ENCODE measurements at regions not wholly inside any gene's neighbourhood (a gene's known extent, or its start where the extent isn't known, plus 50 kb on each side); places are given as distances from the start of the nearest gene placed in this dataset.

DNA sequence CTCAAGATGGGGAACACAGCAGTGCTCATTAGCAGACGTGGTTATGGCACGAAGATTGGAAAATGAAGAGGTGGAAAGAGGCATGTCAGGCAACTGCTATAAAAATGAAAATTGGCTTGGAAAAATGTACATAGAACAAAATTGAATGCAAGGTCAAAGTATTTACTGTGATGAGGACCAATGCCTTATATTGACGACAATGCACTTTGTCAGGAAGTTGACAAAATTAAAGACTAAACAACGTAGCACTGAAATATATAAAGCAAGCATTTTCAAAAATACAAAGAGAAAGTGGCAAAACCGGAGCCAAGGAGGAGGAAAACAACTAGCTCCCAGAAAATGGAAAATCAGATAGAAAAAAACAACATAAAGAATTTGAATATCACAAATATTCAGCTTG lies 113.7 kb upstream of the SGCG start:
- H3K4me1 Mint-ChIP-seq, result peaks cover 3% of the 10 kb centered on the region
- no peaks in the 10 kb centered on the region for H3K36me3 ChIP-seq (ENCODE audit: control insufficient read depth, insufficient read depth, low read length)
- no peaks in the 10 kb centered on the region for H3K27me3 Mint-ChIP-seq (ENCODE audit: insufficient read depth)
- WGBS, 2 experiments (ENCODE audit: insufficient coverage in 1 of 2, insufficient read length in 1 of 2), result 88 to 93% methylated on average over 4 to 5 of the region's 5 CpGs
- H3K4me3 ChIP-seq (ENCODE audit: low read length), result no peak overlapping the region
- no peaks in the 10 kb centered on the region for H3K36me3 Mint-ChIP-seq (ENCODE audit: low read depth)
- H3K9me3 ChIP-seq (ENCODE audit: control insufficient read depth, low read length), result no peaks in the 10 kb centered on the region
- no peaks in the 10 kb centered on the region for H3K27me3 ChIP-seq (ENCODE audit: control insufficient read depth, insufficient read depth, low read length, poor library complexity, severe bottlenecking)
- no peak overlapping the region for H3K27ac Mint-ChIP-seq
- no peaks in the 10 kb centered on the region for H3K9me3 Mint-ChIP-seq
- H3K9ac ChIP-seq (ENCODE audit: extremely low read depth, low read length, poor library complexity, severe bottlenecking), result no peak overlapping the region
- H3K4me1 ChIP-seq (ENCODE audit: control insufficient read depth, insufficient read depth, low read length), result no peaks in the 10 kb centered on the region
- H3K27ac ChIP-seq (ENCODE audit: low read depth, low read length), result no peak overlapping the region
- TF ChIP-seq, protein P1, sequence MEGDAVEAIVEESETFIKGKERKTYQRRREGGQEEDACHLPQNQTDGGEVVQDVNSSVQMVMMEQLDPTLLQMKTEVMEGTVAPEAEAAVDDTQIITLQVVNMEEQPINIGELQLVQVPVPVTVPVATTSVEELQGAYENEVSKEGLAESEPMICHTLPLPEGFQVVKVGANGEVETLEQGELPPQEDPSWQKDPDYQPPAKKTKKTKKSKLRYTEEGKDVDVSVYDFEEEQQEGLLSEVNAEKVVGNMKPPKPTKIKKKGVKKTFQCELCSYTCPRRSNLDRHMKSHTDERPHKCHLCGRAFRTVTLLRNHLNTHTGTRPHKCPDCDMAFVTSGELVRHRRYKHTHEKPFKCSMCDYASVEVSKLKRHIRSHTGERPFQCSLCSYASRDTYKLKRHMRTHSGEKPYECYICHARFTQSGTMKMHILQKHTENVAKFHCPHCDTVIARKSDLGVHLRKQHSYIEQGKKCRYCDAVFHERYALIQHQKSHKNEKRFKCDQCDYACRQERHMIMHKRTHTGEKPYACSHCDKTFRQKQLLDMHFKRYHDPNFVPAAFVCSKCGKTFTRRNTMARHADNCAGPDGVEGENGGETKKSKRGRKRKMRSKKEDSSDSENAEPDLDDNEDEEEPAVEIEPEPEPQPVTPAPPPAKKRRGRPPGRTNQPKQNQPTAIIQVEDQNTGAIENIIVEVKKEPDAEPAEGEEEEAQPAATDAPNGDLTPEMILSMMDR (conservative IDR thresholded peaks at IDR 0.05), result no peak
- H3K4me3 Mint-ChIP-seq, result no peak overlapping the region
- DNase-seq, result no peak

DNA sequence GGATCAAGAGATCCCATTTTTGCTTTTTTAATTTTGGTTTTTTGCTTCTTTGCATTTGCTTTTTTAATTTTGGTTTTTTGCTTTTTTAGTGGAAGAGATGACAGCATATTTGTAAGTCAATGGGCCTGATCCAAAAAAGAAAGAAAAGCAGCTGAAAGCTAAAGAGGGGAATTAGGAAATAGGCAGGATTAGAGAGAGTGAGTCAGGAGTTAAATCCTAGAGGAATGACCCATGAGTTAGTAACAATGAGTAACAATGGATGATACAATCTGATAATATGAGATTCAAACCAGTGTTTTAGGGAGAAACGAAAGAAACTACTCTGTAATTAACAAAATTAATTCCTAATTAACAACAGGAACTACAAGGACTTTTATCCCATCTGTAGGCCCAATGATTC lies 111.2 kb upstream of the SGCG start:
- no peaks in the 10 kb centered on the region for H3K36me3 Mint-ChIP-seq (ENCODE audit: low read depth)
- TF ChIP-seq, protein P1 (conservative IDR thresholded peaks at IDR 0.05), result no peak
- H3K27ac Mint-ChIP-seq, result no peak overlapping the region
- peaks cover 5% of the 10 kb centered on the region for H3K4me1 Mint-ChIP-seq
- Histone ChIP-seq H3K4me1 (ENCODE audit: control insufficient read depth, insufficient read depth, low read length) (no peaks in the 10 kb centered on the region), H3K27me3 (ENCODE audit: control insufficient read depth, insufficient read depth, low read length, poor library complexity, severe bottlenecking) (no peaks in the 10 kb centered on the region), H3K36me3 (ENCODE audit: control insufficient read depth, insufficient read depth, low read length) (no peaks in the 10 kb centered on the region), H3K27ac (ENCODE audit: low read depth, low read length) (no peak overlapping the region), H3K4me3 (ENCODE audit: low read length) (no peak overlapping the region), H3K9ac (ENCODE audit: extremely low read depth, low read length, poor library complexity, severe bottlenecking) (no peak overlapping the region), H3K9me3 (ENCODE audit: control insufficient read depth, low read length) (no peaks in the 10 kb centered on the region)
- DNase-seq, result no peak
- no peak overlapping the region for H3K4me3 Mint-ChIP-seq
- no CpG with 5 or more reads among the region's 1 CpG for WGBS, 2 experiments (ENCODE audit: insufficient coverage in 1 of 2, insufficient read length in 1 of 2)
- H3K9me3 Mint-ChIP-seq, result no peaks in the 10 kb centered on the region
- no peaks in the 10 kb centered on the region for H3K27me3 Mint-ChIP-seq (ENCODE audit: insufficient read depth)

DNA sequence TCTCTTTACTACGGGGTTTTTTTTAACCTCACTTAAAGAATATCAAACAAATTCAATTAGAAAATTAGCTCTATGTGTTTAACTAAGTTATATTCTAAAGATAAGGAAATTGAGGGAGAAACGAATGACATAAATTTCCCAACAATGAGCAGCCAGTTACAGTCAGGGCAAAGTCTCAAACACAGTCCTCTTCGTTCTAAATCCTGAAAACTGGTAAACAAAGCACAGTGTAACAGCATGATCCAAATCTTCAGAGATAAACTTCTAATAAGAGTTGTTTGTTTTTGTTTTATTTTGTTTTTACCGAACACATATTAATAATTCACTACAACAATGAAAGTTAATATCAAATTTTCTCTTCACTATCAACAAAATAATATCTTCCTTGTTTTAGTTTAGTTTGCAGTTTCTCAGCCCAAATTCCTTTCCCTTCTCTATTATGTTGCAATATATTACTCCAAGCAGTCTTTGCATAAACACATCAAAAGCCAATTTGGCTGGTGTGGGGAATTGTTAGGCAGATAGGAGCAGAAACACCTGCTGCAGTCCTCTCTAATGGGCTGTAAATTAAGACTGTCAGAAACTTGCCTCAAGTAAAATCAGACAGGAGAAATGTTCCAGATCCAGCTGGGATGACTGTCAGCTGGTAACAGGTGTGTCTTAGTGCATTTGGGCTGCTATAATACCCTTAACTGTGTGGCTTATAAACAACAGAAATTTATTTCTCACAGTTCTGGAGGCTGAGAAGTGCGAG lies 106.5 kb upstream of the SGCG start:
- DNase-seq, result no peak
- H3K36me3 ChIP-seq (ENCODE audit: control insufficient read depth, insufficient read depth, low read length), result no peaks in the 10 kb centered on the region
- H3K9ac ChIP-seq (ENCODE audit: extremely low read depth, low read length, poor library complexity, severe bottlenecking), result no peak overlapping the region
- H3K27me3 ChIP-seq (ENCODE audit: control insufficient read depth, insufficient read depth, low read length, poor library complexity, severe bottlenecking), result no peaks in the 10 kb centered on the region
- no peak overlapping the region for H3K4me3 ChIP-seq (ENCODE audit: low read length)
- no peaks in the 10 kb centered on the region for H3K36me3 Mint-ChIP-seq (ENCODE audit: low read depth)
- H3K9me3 ChIP-seq (ENCODE audit: control insufficient read depth, low read length), result no peaks in the 10 kb centered on the region
- H3K27ac Mint-ChIP-seq, result no peak overlapping the region
- H3K27ac ChIP-seq (ENCODE audit: low read depth, low read length), result no peak overlapping the region
- no peaks in the 10 kb centered on the region for H3K27me3 Mint-ChIP-seq (ENCODE audit: insufficient read depth)
- peaks cover 5% of the 10 kb centered on the region for H3K4me1 Mint-ChIP-seq
- H3K4me1 ChIP-seq (ENCODE audit: control insufficient read depth, insufficient read depth, low read length), result no peaks in the 10 kb centered on the region
- no peaks in the 10 kb centered on the region for H3K9me3 Mint-ChIP-seq
- no peak overlapping the region for H3K4me3 Mint-ChIP-seq
- TF ChIP-seq, protein P1 (conservative IDR thresholded peaks at IDR 0.05), result no peak
- 71 to 85% methylated on average over 2 to 3 of the region's 5 CpGs for WGBS, 2 experiments (ENCODE audit: insufficient coverage in 1 of 2, insufficient read length in 1 of 2)
